Urinary bladder (tissue), 3 donors: ENCODE measurements at regions not wholly inside any gene's neighbourhood (a gene's known extent, or its start where the extent isn't known, plus 50 kb on each side); places are given as distances from the start of the nearest gene placed in this dataset.

Experiments
- DNase-seq: peaks from one replicate; pipeline ENCODE4 v3.0.0-alpha.2; 2015; ENCODE audit errors: extremely low spot score
- H3K27ac ChIP-seq: one replicate; pipeline ENCODE4 v1.5.1; 2013; ENCODE audit warnings: low read depth, mild to moderate bottlenecking, moderate library complexity
- H3K36me3 ChIP-seq: one replicate; pipeline ENCODE4 v1.6.1; 2013; ENCODE audit warnings: mild to moderate bottlenecking, moderate library complexity; ENCODE audit not compliant: insufficient read depth
- H3K4me1 ChIP-seq: one replicate; pipeline ENCODE4 v1.6.1; 2013; ENCODE audit warnings: mild to moderate bottlenecking, moderate library complexity; ENCODE audit not compliant: insufficient read depth
- H3K4me3 ChIP-seq: one replicate; pipeline ENCODE4 v1.5.1; 2013; ENCODE audit warnings: low read depth, low read length
- WGBS: extraction: QIAGEN DNeasy Blood & Tissue Kit; methylation state at CpG from one replicate; pipeline ENCODE4 v1.1.7; 2013; 5-methylcytosine and 5-hydroxymethylcytosine counted together
- donor health status: healthy with polysubstance abuse.
- donor health status: healthy.

GRCh38 chr14:98165976-98166375 is 1106.0 kb downstream of the BCL11B start:
- no peak overlapping the region for H3K27ac ChIP-seq
- 86% methylated on average over 9 of the region's 9 CpGs for WGBS
- no peak for DNase-seq
- H3K36me3 ChIP-seq = no peaks in the 10 kb centered on the region
- H3K4me1 ChIP-seq = no peaks in the 10 kb centered on the region
- H3K4me3 ChIP-seq = no peak overlapping the region

DNA sequence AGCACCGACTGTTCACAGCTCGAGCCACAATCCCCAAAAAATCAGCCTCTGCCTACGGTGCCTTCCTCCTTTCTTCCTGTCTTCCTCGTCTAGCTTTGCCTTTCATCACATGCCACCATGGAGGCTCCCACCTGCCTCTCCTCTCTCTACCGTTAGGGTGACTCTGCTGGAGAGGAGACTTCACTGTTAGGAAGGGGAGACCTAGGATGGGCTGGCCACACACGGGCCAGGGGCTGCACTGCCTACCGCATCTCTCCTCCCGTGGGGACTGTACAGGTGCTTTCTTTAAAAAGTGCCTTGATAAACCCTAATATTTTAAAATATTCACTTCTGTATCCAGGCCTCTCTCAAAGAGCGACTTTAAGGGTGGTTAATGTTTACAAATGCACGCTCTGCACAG is 1104.7 kb downstream of the BCL11B start:
- no peak for DNase-seq
- Histone ChIP-seq H3K27ac (no peak overlapping the region), H3K4me3 (no peak overlapping the region), H3K36me3 (no peaks in the 10 kb centered on the region), H3K4me1 (no peaks in the 10 kb centered on the region)
- WGBS = 61% methylated on average over 10 of the region's 10 CpGs

GRCh38 chr14:98167705-98168104 is 1104.3 kb downstream of the BCL11B start:
- Histone ChIP-seq H3K4me3 (no peak overlapping the region), H3K27ac (no peak overlapping the region), H3K4me1 (no peaks in the 10 kb centered on the region), H3K36me3 (no peaks in the 10 kb centered on the region)
- 71% methylated on average over 15 of the region's 15 CpGs for WGBS
- DNase-seq = no peak

DNA sequence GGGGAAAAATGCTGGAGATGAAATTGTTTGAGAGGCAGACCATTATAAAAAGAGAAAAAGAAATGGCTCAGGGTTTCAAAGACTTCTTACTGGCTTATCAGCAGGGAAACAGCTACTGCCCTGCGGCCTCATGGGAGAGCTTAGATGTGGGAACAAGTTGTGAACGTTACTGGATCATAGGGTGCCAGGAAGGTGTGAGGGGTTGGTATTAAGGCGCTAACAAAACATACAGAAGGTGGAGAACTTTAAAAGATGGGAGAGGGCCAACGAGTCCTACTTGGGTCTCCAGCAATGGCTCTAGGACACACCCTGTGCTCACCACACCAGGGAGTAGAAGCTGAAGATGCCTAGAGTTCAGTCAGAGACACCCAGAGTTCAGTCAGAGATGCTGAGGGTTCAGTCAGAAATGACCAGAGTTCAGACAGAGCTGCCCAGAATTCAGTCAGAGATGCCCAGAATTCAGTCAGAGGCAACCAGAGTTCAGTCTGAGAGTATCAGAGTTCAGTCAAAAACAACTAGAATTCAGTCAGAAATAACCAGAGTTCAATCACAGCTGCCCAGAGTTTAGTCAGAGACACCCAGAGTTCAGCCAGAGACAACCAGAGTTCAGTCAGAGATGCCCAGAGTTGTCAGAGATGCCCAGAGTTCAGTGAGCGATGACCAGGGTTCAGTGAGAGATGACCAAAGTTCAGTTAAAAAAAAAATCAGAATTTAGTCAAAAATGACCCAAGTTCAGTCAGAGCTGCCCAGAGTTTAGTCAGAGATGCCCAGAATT is 1103.6 kb downstream of the BCL11B start:
- DNase-seq = no peak
- Histone ChIP-seq H3K27ac (no peak overlapping the region), H3K36me3 (no peaks in the 10 kb centered on the region), H3K4me1 (no peaks in the 10 kb centered on the region), H3K4me3 (no peak overlapping the region)
- 78% methylated on average over 5 of the region's 5 CpGs for WGBS

GRCh38 chr14:98169170-98169587 is 1102.8 kb downstream of the BCL11B start:
- Histone ChIP-seq H3K4me3 (no peak overlapping the region), H3K36me3 (no peaks in the 10 kb centered on the region), H3K27ac (no peak overlapping the region), H3K4me1 (no peaks in the 10 kb centered on the region)
- no peak for DNase-seq

DNA sequence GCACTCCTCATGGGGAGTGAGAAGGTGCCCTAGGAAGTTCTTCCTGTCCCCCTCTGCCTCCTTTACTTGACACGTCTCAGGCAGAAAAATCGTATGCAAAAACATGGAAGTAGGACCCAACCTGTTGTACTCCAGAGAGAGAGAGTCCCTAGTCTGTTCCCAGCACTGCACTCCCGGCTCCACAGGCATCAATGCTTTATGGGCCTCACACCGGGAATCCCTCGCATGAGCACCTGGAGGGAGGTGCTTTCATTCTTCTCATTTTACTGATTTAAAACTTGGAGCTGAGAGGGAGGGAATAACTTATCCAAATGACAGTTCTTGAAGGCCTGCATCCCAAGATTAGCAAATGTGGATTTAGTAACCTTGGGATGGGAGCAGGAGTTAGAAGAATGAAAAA is 1101.4 kb downstream of the BCL11B start:
- WGBS = 39% methylated on average over 5 of the region's 5 CpGs

DNA sequence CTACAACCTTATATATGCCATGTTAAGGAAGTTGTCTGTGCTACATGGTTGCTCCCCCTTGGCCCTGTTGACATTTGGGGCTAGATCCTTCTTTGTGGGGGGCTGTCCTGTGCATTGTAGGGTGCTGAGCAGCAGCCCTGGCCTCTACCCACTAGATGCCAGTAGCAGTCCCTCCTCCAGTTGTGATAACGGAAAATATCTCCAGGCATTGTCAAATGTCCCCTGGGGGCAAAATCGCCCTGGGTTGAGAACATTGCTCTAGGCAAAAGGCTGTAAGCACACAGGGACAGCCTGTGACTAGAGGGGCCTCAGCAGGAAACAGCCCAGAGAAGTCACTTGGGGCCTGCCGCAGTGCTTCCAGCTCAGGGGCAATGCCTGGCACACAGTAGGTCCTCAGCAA is 1100.3 kb downstream of the BCL11B start:
- WGBS = 87% methylated on average over 3 of the region's 3 CpGs
- Histone ChIP-seq H3K36me3 (no peaks in the 10 kb centered on the region), H3K4me1 (no peaks in the 10 kb centered on the region), H3K4me3 (no peak overlapping the region), H3K27ac (no peak overlapping the region)
- DNase-seq = no peak

More for the DNA sequence above, 1101.4 kb downstream of the BCL11B start:
- Histone ChIP-seq H3K27ac (no peak overlapping the region), H3K36me3 (no peaks in the 10 kb centered on the region), H3K4me1 (no peaks in the 10 kb centered on the region), H3K4me3 (no peak overlapping the region)
- no peak for DNase-seq

- Histone ChIP-seq H3K27ac (no peak overlapping the region), H3K4me3 (no peak overlapping the region), H3K36me3 (no peaks in the 10 kb centered on the region), H3K4me1 (no peaks in the 10 kb centered on the region)
- 74% methylated on average over 5 of the region's 5 CpGs for WGBS
- DNase-seq = no peak
Observed at GRCh38 chr14:98172243-98172778, 1099.7 kb downstream of the BCL11B start.

DNA sequence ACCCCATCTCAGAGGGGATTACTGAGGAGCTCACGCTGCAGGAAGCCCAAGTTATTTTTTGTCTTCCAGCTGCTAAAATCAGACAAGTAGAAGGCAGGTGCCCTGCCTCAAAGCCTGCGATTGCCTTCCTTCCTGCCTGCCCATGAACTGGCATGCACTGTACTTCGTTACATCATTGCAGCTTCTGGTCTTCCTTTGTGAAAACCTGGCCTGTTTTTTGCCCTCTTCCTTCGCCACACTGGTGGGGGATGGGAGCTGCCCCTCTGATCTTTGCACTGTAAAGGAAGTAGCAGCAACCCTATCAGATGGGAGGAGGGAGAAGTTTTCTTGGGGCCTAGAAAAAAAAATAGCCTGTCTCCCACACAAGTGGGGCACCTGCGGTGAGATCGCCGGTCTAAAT is 1098.7 kb downstream of the BCL11B start:
- 46% methylated on average over 7 of the region's 7 CpGs for WGBS
- DNase-seq = no peak
- Histone ChIP-seq H3K36me3 (no peaks in the 10 kb centered on the region), H3K4me1 (no peaks in the 10 kb centered on the region), H3K27ac (no peak overlapping the region), H3K4me3 (no peak overlapping the region)

GRCh38 chr14:98174041-98174440 is 1098.0 kb downstream of the BCL11B start:
- H3K36me3 ChIP-seq = no peaks in the 10 kb centered on the region
- H3K27ac ChIP-seq = no peak overlapping the region
- WGBS = 64% methylated on average over 2 of the region's 2 CpGs
- DNase-seq = no peak
- H3K4me3 ChIP-seq = no peak overlapping the region
- H3K4me1 ChIP-seq = no peaks in the 10 kb centered on the region

DNA sequence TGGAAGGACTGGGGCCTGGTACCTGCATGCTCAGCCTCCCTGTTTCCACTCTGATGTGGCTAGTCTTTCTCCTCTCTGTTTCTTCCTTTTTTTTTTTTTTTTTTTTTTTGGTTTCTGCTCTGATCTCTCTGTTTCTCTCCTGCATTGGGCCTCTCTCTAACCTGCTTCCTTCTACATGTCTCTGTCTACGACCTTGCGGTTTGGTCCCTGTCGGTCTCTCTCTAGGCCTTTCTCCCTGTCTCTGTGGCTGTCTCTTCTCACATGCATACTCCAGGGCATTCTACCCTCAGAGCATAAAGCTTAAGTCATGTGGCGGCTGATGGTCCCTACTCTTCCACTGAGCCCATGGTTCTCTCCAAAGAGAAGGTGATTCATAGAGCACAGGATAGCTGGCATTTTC is 1096.6 kb downstream of the BCL11B start:
- Histone ChIP-seq H3K36me3 (no peaks in the 10 kb centered on the region), H3K4me1 (no peaks in the 10 kb centered on the region), H3K4me3 (no peak overlapping the region), H3K27ac (no peak overlapping the region)
- no peak for DNase-seq
- WGBS = 88% methylated on average over 4 of the region's 4 CpGs

GRCh38 chr14:98175881-98176280 is 1096.1 kb downstream of the BCL11B start:
- Histone ChIP-seq H3K27ac (no peak overlapping the region), H3K4me3 (no peak overlapping the region), H3K36me3 (no peaks in the 10 kb centered on the region), H3K4me1 (no peaks in the 10 kb centered on the region)
- no peak for DNase-seq
- 78% methylated on average over 5 of the region's 5 CpGs for WGBS

GRCh38 chr14:98176892-98177291 is 1095.1 kb downstream of the BCL11B start:
- no peak for DNase-seq
- H3K27ac ChIP-seq = no peak overlapping the region
- 75% methylated on average over 3 of the region's 3 CpGs for WGBS

DNA sequence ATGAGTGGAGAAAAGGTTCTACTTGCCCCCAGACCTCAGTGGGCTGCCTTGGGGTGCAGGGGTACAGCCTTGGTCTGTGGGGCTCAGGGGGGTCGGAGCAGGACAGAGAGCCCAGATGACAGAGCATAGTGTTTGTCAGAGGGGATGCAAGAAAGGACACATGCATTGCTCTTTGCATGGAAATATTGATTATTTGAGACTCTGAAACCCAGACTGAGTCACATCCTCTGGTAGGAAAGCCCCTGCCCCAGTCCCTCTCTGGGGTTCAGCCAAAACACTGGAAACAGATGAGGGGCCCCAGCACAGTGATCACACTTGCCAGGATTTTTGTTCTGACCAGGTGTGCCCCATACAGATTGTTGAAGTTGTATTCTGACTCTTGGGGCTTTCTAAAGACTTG is 1094.4 kb downstream of the BCL11B start:
- H3K36me3 ChIP-seq = no peaks in the 10 kb centered on the region
- no peak overlapping the region for H3K4me3 ChIP-seq
- H3K27ac ChIP-seq = no peak overlapping the region
- WGBS = 68% methylated on average over 1 of the region's 1 CpG
- no peak for DNase-seq
- H3K4me1 ChIP-seq = no peaks in the 10 kb centered on the region

More at GRCh38 chr14:98176892-98177291, 1095.1 kb downstream of the BCL11B start:
- Histone ChIP-seq H3K4me3 (no peak overlapping the region), H3K36me3 (no peaks in the 10 kb centered on the region), H3K4me1 (no peaks in the 10 kb centered on the region)
